ENCODE measurements at regions not wholly inside any gene's neighbourhood (a gene's known extent, or its start where the extent isn't known, plus 50 kb on each side); places are given as distances from the start of the nearest gene placed in this dataset.
"Not testable (repeated sequence)": the region's sequence is repeated elsewhere in the genome, so short reads cannot be mapped to it uniquely, and the experiment has no call there.

DNA sequence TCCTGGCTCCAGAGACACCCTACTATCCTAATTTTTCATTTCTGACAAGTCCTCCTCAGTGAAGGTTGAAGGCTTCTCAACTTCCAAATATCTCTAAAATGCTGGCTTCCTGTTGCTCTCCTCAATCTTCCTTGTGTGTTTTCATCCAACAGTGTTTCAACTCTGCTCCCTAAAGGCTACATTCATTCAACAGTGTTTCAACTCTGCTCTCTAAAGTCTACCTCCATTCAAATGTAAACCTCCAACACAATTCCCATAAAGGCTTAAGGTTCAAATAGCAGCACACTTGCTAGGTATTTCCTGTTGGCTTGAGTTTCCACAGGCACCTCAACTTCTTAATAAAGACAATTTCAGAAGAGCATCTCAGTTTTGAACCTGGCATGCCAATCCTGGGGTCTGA is 164.8 kb downstream of the HINT1 start:
- Histone ChIP-seq H3K36me3 (no peaks in the 10 kb centered on the region), H3K27me3 (no peaks in the 10 kb centered on the region), H3K4me3 (ENCODE audit: low read depth in 1 of 2, low read length in 1 of 2) (no peak overlapping the region), H3K27ac (no peak overlapping the region), H3K9me3 (no peaks in the 10 kb centered on the region), H3K4me1 (ENCODE audit: control insufficient read depth in 1 of 2, insufficient read depth in 1 of 2, low read depth in 1 of 2, low read length in 1 of 2) (no peaks in the 10 kb centered on the region)
- TF ChIP-seq, protein P1, sequence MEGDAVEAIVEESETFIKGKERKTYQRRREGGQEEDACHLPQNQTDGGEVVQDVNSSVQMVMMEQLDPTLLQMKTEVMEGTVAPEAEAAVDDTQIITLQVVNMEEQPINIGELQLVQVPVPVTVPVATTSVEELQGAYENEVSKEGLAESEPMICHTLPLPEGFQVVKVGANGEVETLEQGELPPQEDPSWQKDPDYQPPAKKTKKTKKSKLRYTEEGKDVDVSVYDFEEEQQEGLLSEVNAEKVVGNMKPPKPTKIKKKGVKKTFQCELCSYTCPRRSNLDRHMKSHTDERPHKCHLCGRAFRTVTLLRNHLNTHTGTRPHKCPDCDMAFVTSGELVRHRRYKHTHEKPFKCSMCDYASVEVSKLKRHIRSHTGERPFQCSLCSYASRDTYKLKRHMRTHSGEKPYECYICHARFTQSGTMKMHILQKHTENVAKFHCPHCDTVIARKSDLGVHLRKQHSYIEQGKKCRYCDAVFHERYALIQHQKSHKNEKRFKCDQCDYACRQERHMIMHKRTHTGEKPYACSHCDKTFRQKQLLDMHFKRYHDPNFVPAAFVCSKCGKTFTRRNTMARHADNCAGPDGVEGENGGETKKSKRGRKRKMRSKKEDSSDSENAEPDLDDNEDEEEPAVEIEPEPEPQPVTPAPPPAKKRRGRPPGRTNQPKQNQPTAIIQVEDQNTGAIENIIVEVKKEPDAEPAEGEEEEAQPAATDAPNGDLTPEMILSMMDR (IDR thresholded peaks at IDR 0.05) = no peak

DNA sequence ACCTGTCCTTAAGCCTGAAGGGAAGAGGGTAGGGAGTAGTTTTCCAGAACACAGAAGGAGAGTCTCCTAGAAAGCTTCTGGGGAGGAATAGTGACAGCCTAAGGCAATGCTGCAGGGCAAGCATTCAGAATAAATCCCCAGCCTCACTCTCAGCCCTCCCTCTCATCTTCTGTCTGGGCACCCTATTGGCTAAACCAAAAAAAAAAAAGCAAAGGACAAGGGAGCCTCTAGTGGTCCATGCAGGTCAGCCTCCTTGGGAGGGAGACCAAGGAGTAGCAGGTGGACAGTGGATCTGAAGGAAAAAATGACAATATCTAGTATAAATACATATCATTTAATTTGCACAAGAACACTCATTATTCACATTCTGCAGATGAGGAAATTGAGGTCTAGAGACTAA is 168.3 kb downstream of the HINT1 start:
- H3K27me3 ChIP-seq; H3K36me3 ChIP-seq; H3K27ac ChIP-seq; H3K4me3 ChIP-seq (ENCODE audit: low read depth in 1 of 2, low read length in 1 of 2); H3K9me3 ChIP-seq; H3K4me1 ChIP-seq (ENCODE audit: control insufficient read depth in 1 of 2, insufficient read depth in 1 of 2, low read depth in 1 of 2, low read length in 1 of 2): not testable (repeated sequence)

DNA sequence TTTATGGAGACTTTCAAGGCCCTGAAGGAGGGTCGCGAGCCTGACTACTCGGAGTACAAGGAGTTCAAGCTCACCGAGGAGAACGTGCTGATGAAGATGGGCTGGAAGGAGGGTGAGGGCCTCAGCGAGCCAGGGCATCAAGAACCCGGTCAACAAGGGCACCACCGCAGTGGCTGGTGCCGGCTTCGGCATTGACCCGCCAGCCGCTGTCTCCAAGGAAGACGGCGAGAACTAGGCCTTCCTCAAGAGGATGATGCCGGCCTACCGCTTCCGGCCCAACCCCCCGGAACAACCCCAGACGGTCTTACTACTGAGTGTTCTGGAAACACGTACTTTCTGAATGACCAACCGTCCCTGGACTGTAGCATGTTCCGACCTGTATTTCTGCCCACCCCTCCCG is 169.2 kb downstream of the HINT1 start:
- TF ChIP-seq, protein P1 (IDR thresholded peaks at IDR 0.05) = no peak
- Histone ChIP-seq H3K27me3 (no peaks in the 10 kb centered on the region), H3K36me3 (no peaks in the 10 kb centered on the region), H3K27ac (no peak overlapping the region), H3K9me3 (no peaks in the 10 kb centered on the region), H3K4me1 (ENCODE audit: control insufficient read depth in 1 of 2, insufficient read depth in 1 of 2, low read depth in 1 of 2, low read length in 1 of 2) (no peaks in the 10 kb centered on the region), H3K4me3 (ENCODE audit: low read depth in 1 of 2, low read length in 1 of 2) (no peak overlapping the region)

DNA sequence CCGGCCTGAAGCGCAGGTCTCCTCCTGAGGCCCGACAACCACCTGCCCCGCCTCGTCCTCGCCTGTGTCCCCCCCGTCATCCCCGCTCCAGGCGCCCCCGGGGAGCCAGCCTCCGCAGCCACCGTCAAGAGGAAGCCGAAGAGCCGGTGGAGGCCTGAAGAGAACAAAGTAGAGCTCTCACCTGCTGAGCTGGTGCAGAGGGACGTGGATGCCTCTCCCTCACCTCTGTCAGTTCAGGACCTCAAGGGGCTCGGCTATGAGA is 169.9 kb downstream of the HINT1 start:
- Histone ChIP-seq H3K9me3 (no peaks in the 10 kb centered on the region), H3K4me3 (ENCODE audit: low read depth in 1 of 2, low read length in 1 of 2) (no peak overlapping the region), H3K27ac (no peak overlapping the region), H3K36me3 (no peaks in the 10 kb centered on the region), H3K4me1 (ENCODE audit: control insufficient read depth in 1 of 2, insufficient read depth in 1 of 2, low read depth in 1 of 2, low read length in 1 of 2) (no peaks in the 10 kb centered on the region), H3K27me3 (no peaks in the 10 kb centered on the region)
- TF ChIP-seq, protein P1 (IDR thresholded peaks at IDR 0.05) = no peak

DNA sequence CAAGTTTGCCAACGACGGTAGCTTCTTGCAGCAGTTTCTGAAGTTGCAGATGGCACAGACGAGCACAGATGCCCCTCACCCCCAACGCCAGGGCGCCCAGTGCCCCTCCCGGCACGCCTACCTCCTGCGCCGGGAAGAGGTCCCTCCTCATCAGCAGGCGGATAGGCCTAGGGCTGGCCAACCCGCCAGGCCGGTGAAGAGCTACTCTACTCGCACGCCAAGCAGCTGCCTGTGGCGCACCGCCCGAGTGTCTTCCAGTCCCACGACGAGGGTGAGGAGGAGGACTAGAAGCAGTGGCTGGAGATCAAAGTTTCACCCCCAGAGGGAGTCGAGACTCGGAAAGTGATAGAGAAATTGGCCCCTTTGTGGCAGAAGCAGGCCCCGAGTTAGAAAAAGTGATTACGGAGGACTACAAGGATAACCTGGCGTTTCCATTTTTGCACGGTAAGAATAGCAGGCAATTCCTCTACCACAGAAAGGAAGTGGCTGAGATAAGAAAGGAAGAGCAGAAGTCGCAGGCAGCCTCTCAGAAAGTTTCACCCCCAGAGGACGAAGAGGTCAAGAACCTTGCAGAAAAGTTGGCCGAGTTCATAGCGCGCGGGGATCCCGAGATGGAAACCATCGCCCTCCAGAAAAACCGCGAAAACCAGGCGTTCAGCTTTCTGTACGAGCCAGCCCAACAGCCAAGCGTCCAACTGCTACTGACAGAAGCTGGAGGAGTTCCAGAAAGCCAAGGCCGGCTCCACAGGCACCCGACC is 170.4 kb downstream of the HINT1 start:
- Histone ChIP-seq H3K9me3 (no peaks in the 10 kb centered on the region), H3K4me1 (ENCODE audit: control insufficient read depth in 1 of 2, insufficient read depth in 1 of 2, low read depth in 1 of 2, low read length in 1 of 2) (no peaks in the 10 kb centered on the region), H3K36me3 (no peaks in the 10 kb centered on the region), H3K4me3 (ENCODE audit: low read depth in 1 of 2, low read length in 1 of 2) (no peak overlapping the region), H3K27ac (no peak overlapping the region), H3K27me3 (no peaks in the 10 kb centered on the region)
- TF ChIP-seq, protein P1 (IDR thresholded peaks at IDR 0.05) = no peak

DNA sequence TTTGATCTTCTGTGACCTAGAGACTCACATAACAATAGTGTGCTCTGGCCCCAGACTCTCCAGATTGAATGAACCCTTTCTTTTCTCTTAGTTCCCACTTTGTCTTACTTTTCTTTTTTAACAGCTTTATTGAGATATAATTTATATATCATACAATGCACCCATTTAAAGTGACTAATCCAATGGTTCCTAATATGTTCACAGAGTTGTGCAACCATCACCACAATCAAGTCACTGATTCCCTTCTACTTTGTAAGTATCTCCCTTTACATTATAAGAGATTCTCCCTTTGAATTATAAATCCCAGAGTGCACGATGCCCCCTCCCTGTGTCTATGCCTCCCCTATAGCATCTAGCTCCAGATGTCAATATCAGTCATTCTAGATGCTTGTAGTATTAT is 172.4 kb downstream of the HINT1 start:
- no peaks in the 10 kb centered on the region for H3K4me1 ChIP-seq (ENCODE audit: control insufficient read depth in 1 of 2, insufficient read depth in 1 of 2, low read depth in 1 of 2, low read length in 1 of 2)
- no peak overlapping the region for H3K27ac ChIP-seq
- no peaks in the 10 kb centered on the region for H3K36me3 ChIP-seq
- TF ChIP-seq, protein P1 (IDR thresholded peaks at IDR 0.05) = no peak
- H3K9me3 ChIP-seq = no peaks in the 10 kb centered on the region
- H3K27me3 ChIP-seq = no peaks in the 10 kb centered on the region
- no peak overlapping the region for H3K4me3 ChIP-seq (ENCODE audit: low read depth in 1 of 2, low read length in 1 of 2)

All from neutrophil (primary cell).